Neural cell (in vitro differentiated cells): ENCODE measurements at regions not wholly inside any gene's neighbourhood (a gene's known extent, or its start where the extent isn't known, plus 50 kb on each side); places are given as distances from the start of the nearest gene placed in this dataset.

Source experiments
- H2AFZ ChIP-seq: fragments of 200-600, 300-800 bp; sonication (generic), shearing (Covaris generic); 2 replicates; pipeline ENCODE4 v1.6.0; 2014; ENCODE audit warnings: low read depth, mild to moderate bottlenecking, antibody characterized with exemption, low read length, moderate library complexity
- H3F3A ChIP-seq: fragments of 200-600 bp; shearing (Covaris generic); 2 replicates; pipeline ENCODE4 v1.6.1; 2016; ENCODE audit warnings: mild to moderate bottlenecking, moderate library complexity, mixed read lengths, antibody characterized with exemption, low read length; ENCODE audit not compliant: insufficient read depth, poor library complexity, severe bottlenecking
- H3K27ac ChIP-seq: fragments of 200-600, 300-800 bp; sonication (generic), shearing (Covaris generic); 2 replicates; pipeline ENCODE4 v1.5.1; 2014; ENCODE audit warnings: mild to moderate bottlenecking, low read length, moderate library complexity
- H3K27me3 ChIP-seq: fragments of 300-800, 200-600 bp; sonication (generic), shearing (Covaris generic); 2 replicates; pipeline ENCODE4 v1.6.0; 2014; ENCODE audit warnings: mild to moderate bottlenecking, low read depth, low read length, moderate library complexity; ENCODE audit not compliant: insufficient read depth
- H3K36me3 ChIP-seq: fragments of 300-800, 200-600 bp; sonication (generic), shearing (Covaris generic); 2 replicates; pipeline ENCODE4 v1.5.1; 2014; ENCODE audit warnings: mild to moderate bottlenecking, antibody characterized with exemption, low read length, moderate library complexity; ENCODE audit not compliant: insufficient read depth
- H3K4me2 ChIP-seq: fragments of 300-800, 200-600 bp; sonication (generic), shearing (Covaris generic); 2 replicates; pipeline ENCODE4 v1.6.0; 2014; ENCODE audit warnings: mild to moderate bottlenecking, low read length
- H3K4me3 ChIP-seq: fragments of 300-800, 200-600 bp; sonication (generic), shearing (Covaris generic); 2 replicates; pipeline ENCODE4 v1.5.1; 2014; ENCODE audit warnings: mild to moderate bottlenecking, low read length, moderate library complexity
- H3K79me2 ChIP-seq: fragments of 200-600 bp; shearing (Covaris generic); replicated peaks from 2 replicates; pipeline ENCODE4 v1.6.0; 2014; ENCODE audit warnings: mild to moderate bottlenecking, low read length, moderate library complexity; ENCODE audit not compliant: insufficient read depth
- H3K9ac ChIP-seq: fragments of 300-800, 200-600 bp; sonication (generic), shearing (Covaris generic); 2 replicates; pipeline ENCODE4 v1.6.1; 2016; ENCODE audit warnings: mild to moderate bottlenecking, low read length, mixed read lengths
- H3K9me2 ChIP-seq: fragments of 200-600 bp; shearing (Covaris generic); 2 replicates; pipeline ENCODE4 v1.6.1; 2016; ENCODE audit warnings: mild to moderate bottlenecking, low read length, mixed read lengths; ENCODE audit not compliant: insufficient read depth
- H3K9me3 ChIP-seq: fragments of 200-600, 300-800 bp; sonication (generic), shearing (Covaris generic); 2 replicates; pipeline ENCODE4 v1.6.1; 2016; ENCODE audit warnings: mild to moderate bottlenecking, mixed run types, low read length, moderate library complexity, mixed read lengths
- H4K20me1 ChIP-seq: fragments of 200-600 bp; shearing (Covaris generic); 2 replicates; pipeline ENCODE4 v1.6.1; 2016; ENCODE audit warnings: mild to moderate bottlenecking, mixed run types; ENCODE audit not compliant: insufficient read depth
- EP300 ChIP-seq: fragments of 450-650 bp; conservative IDR thresholded peaks from 2 replicates; pipeline ENCODE4 v1.6.1; 2014; ENCODE audit warnings: antibody characterized with exemption, mild to moderate bottlenecking, moderate library complexity; ENCODE audit not compliant: poor library complexity, severe bottlenecking
- EZH2 ChIP-seq: fragments of 200-600, 300-800 bp; shearing (Covaris generic), sonication (generic); IDR thresholded peaks from 2 replicates; pipeline ENCODE4 v1.6.1; 2014; ENCODE audit warnings: antibody characterized with exemption, low read length, borderline replicate concordance, mild to moderate bottlenecking; ENCODE audit not compliant: insufficient read depth, poor library complexity, severe bottlenecking
- MXI1 ChIP-seq: fragments of 450-650 bp; conservative IDR thresholded peaks from 2 replicates; pipeline ENCODE4 v1.6.1; 2014; ENCODE audit warnings: antibody characterized with exemption, mild to moderate bottlenecking; ENCODE audit not compliant: poor library complexity, severe bottlenecking
- POLR2AphosphoS5 ChIP-seq: IDR thresholded peaks from 2 replicates; pipeline ENCODE4 v1.6.1; 2012
- RAD21 ChIP-seq: fragments of 450-650 bp; conservative IDR thresholded peaks from 2 replicates; pipeline ENCODE4 v1.6.1; 2014; ENCODE audit warnings: antibody characterized with exemption, mild to moderate bottlenecking, moderate library complexity
- SMC3 ChIP-seq: fragments of 450-650 bp; conservative IDR thresholded peaks from 2 replicates; pipeline ENCODE4 v1.6.1; 2014; ENCODE audit warnings: antibody characterized with exemption, mild to moderate bottlenecking, moderate library complexity; ENCODE audit not compliant: poor library complexity
- TAF1 ChIP-seq: IDR thresholded peaks from 2 replicates; pipeline ENCODE4 v1.6.1; 2012; ENCODE audit warnings: low read depth
- TF ChIP-seq, protein P1 (sequence below): IDR thresholded peaks from 2 replicates; pipeline ENCODE4 v1.6.1; 2012; ENCODE audit warnings: borderline replicate concordance
- TF ChIP-seq, protein P2 (sequence below): fragments of 450-650 bp; IDR thresholded peaks from 2 replicates; pipeline ENCODE4 v1.5.1; 2014; ENCODE audit warnings: antibody characterized with exemption, mild to moderate bottlenecking, moderate library complexity; ENCODE audit not compliant: poor library complexity, severe bottlenecking

- Histone ChIP-seq H3K27ac (no peak overlapping the region), H3F3A (no peaks in the 10 kb centered on the region), H3K27me3 (no peaks in the 10 kb centered on the region), H3K9me2 (no peaks in the 10 kb centered on the region), H3K36me3 (no peaks in the 10 kb centered on the region), H3K4me2 (no peak overlapping the region), H3K9me3 (no peaks in the 10 kb centered on the region), H3K79me2 (no peaks in the 10 kb centered on the region), H3K9ac (no peak overlapping the region), H3K4me3 (no peak overlapping the region), H4K20me1 (no peaks in the 10 kb centered on the region), H2AFZ (no peak overlapping the region)
- TF ChIP-seq, protein P1, sequence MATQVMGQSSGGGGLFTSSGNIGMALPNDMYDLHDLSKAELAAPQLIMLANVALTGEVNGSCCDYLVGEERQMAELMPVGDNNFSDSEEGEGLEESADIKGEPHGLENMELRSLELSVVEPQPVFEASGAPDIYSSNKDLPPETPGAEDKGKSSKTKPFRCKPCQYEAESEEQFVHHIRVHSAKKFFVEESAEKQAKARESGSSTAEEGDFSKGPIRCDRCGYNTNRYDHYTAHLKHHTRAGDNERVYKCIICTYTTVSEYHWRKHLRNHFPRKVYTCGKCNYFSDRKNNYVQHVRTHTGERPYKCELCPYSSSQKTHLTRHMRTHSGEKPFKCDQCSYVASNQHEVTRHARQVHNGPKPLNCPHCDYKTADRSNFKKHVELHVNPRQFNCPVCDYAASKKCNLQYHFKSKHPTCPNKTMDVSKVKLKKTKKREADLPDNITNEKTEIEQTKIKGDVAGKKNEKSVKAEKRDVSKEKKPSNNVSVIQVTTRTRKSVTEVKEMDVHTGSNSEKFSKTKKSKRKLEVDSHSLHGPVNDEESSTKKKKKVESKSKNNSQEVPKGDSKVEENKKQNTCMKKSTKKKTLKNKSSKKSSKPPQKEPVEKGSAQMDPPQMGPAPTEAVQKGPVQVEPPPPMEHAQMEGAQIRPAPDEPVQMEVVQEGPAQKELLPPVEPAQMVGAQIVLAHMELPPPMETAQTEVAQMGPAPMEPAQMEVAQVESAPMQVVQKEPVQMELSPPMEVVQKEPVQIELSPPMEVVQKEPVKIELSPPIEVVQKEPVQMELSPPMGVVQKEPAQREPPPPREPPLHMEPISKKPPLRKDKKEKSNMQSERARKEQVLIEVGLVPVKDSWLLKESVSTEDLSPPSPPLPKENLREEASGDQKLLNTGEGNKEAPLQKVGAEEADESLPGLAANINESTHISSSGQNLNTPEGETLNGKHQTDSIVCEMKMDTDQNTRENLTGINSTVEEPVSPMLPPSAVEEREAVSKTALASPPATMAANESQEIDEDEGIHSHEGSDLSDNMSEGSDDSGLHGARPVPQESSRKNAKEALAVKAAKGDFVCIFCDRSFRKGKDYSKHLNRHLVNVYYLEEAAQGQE = no peak
- TF ChIP-seq POLR2AphosphoS5 (no peak), RAD21 (no peak), TAF1 (no peak), EP300 (no peak), EZH2 (no peak), SMC3 (no peak), MXI1 (no peak)
- TF ChIP-seq, protein P2, sequence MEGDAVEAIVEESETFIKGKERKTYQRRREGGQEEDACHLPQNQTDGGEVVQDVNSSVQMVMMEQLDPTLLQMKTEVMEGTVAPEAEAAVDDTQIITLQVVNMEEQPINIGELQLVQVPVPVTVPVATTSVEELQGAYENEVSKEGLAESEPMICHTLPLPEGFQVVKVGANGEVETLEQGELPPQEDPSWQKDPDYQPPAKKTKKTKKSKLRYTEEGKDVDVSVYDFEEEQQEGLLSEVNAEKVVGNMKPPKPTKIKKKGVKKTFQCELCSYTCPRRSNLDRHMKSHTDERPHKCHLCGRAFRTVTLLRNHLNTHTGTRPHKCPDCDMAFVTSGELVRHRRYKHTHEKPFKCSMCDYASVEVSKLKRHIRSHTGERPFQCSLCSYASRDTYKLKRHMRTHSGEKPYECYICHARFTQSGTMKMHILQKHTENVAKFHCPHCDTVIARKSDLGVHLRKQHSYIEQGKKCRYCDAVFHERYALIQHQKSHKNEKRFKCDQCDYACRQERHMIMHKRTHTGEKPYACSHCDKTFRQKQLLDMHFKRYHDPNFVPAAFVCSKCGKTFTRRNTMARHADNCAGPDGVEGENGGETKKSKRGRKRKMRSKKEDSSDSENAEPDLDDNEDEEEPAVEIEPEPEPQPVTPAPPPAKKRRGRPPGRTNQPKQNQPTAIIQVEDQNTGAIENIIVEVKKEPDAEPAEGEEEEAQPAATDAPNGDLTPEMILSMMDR = no peak
Observed at GRCh38 chr4:184951668-184952160, 66.6 kb upstream of the HELT start.

DNA sequence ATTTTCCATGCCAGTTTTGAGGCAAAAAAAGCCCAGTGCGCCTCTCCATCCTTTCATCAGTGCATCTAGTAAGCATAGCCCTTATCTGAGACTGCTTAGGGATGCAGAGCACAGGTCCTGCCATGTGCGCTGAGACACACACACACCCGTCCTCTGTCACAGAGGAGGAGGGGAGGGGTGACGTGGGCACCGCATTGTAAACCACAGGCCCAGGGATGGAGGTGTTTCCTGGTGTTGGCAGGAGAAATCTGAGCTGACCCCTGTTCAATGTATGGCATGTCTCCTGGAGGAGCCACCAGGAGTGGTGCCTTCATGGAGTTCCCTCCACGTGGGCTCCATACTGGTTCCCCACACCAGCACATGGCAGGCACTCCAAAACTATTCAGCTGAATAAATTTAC, 65.8 kb upstream of the HELT start:
- no peaks in the 10 kb centered on the region for H3K79me2 ChIP-seq
- H3K4me3 ChIP-seq = no peak overlapping the region
- H3K9me2 ChIP-seq = no peaks in the 10 kb centered on the region
- H3F3A ChIP-seq = no peaks in the 10 kb centered on the region
- TF ChIP-seq RAD21 (no peak), EP300 (no peak), POLR2AphosphoS5 (no peak), EZH2 (no peak)
- TF ChIP-seq, protein P1 = no peak
- H3K4me2 ChIP-seq = no peak overlapping the region
- no peaks in the 10 kb centered on the region for H4K20me1 ChIP-seq
- H3K27me3 ChIP-seq = no peaks in the 10 kb centered on the region
- H3K9ac ChIP-seq = no peak overlapping the region
- H3K9me3 ChIP-seq = no peaks in the 10 kb centered on the region
- no peaks in the 10 kb centered on the region for H3K36me3 ChIP-seq
- no peak overlapping the region for H2AFZ ChIP-seq
- H3K27ac ChIP-seq = no peak overlapping the region
